GM12865 (cell line): ENCODE measurements at regions not wholly inside any gene's neighbourhood (a gene's known extent, or its start where the extent isn't known, plus 50 kb on each side); places are given as distances from the start of the nearest gene placed in this dataset.

Source experiments
- DNase-seq: peaks from one replicate; pipeline ENCODE4 v3.0.0; 2010; ENCODE audit warnings: low read depth
- H3K4me3 ChIP-seq: 2 replicates; pipeline ENCODE4 v1.5.1; 2011; ENCODE audit warnings: mild to moderate bottlenecking, low read depth, low read length, control low read depth
- CTCF ChIP-seq: IDR thresholded peaks from 2 replicates; pipeline ENCODE4 v1.5.1; 2011; ENCODE audit warnings: low read length, control low read depth, low read depth, inconsistent platforms; ENCODE audit not compliant: insufficient read depth; ENCODE audit errors: missing control alignments

- no peak for DNase-seq
- no peak overlapping the region for H3K4me3 ChIP-seq
- no peak for TF ChIP-seq CTCF
These were observed 141.0 kb downstream of the ADCYAP1 start for GRCh38 chr18:1045658-1046057.

- no peak for DNase-seq
- no peak overlapping the region for H3K4me3 ChIP-seq
- no peak for TF ChIP-seq CTCF
These were observed 142.7 kb downstream of the ADCYAP1 start for GRCh38 chr18:1047406-1047805.

GRCh38 chr18:1048032-1048431 is 143.4 kb downstream of the ADCYAP1 start:
- no peak for DNase-seq
- no peak overlapping the region for H3K4me3 ChIP-seq
- TF ChIP-seq CTCF: no peak

GRCh38 chr18:1049173-1049572 is 144.5 kb downstream of the ADCYAP1 start:
- no peak overlapping the region for H3K4me3 ChIP-seq
- TF ChIP-seq CTCF: no peak
- no peak for DNase-seq

- DNase-seq: no peak
- TF ChIP-seq CTCF: no peak
- no peak overlapping the region for H3K4me3 ChIP-seq
These were observed 145.5 kb downstream of the ADCYAP1 start for GRCh38 chr18:1050012-1050657.

- TF ChIP-seq CTCF: no peak
- H3K4me3 ChIP-seq: no peak overlapping the region
- DNase-seq: no peak
These were observed 147.6 kb downstream of the ADCYAP1 start for GRCh38 chr18:1052301-1052700.
